H1 (cell line): ENCODE measurements at regions not wholly inside any gene's neighbourhood (a gene's known extent, or its start where the extent isn't known, plus 50 kb on each side); places are given as distances from the start of the nearest gene placed in this dataset.

Source experiments
- CTCF ChIA-PET: fragments of 300-600 bp; sonication (Branson Sonifier 250); formaldehyde crosslinking; loops from one replicate; lab custom pipeline; 2021; ENCODE audit not compliant: partially characterized antibody; lab: Charles Lee
- POLR2A ChIA-PET: fragments of 300-600 bp; sonication (Branson Sonifier 250); formaldehyde crosslinking; loops from one replicate; lab custom pipeline; 2021; ENCODE audit warnings: inconsistent platforms; ENCODE audit not compliant: partially characterized antibody; lab: Charles Lee
- DNase-seq, 2 experiments: peaks; one replicate each; pipeline versions ENCODE4 v3.0.0 to v3.0.0-alpha.2; 2010 to 2022; ENCODE audit warnings: low spot score in 2 of 2, low read depth in 1 of 2, mixed read lengths in 1 of 2
- FAIRE-seq: peaks from 2 replicates; lab custom pipeline; 2011; peaks lifted over from hg19 to GRCh38; lab: Jason Lieb, UNC
- H2AFZ ChIP-seq: 2 replicates; pipeline ENCODE4 v1.8.1; 2012; ENCODE audit warnings: low read length, inconsistent platforms
- H2AK5ac ChIP-seq: 2 replicates; pipeline ENCODE4 v1.6.1; 2013; ENCODE audit warnings: low read depth, low read length
- H2BK120ac ChIP-seq: replicated peaks from 2 replicates; pipeline ENCODE3; 2013; ENCODE audit warnings: low read depth, low read length, inconsistent platforms
- H2BK12ac ChIP-seq: 2 replicates; pipeline ENCODE4 v1.6.1; 2013; ENCODE audit warnings: low read depth, low read length
- H2BK15ac ChIP-seq: 2 replicates; pipeline ENCODE4 v1.6.1; 2013; ENCODE audit warnings: low read length
- H2BK20ac ChIP-seq: 2 replicates; pipeline ENCODE4 v1.6.1; 2013; ENCODE audit warnings: low read length
- H2BK5ac ChIP-seq: 2 replicates; pipeline ENCODE4 v1.6.1; 2013; ENCODE audit warnings: low read depth, low read length
- H3K14ac ChIP-seq: 2 replicates; pipeline ENCODE4 v1.6.1; 2013; ENCODE audit warnings: inconsistent platforms; ENCODE audit not compliant: insufficient read length
- H3K18ac ChIP-seq: 2 replicates; pipeline ENCODE4 v1.6.1; 2013; ENCODE audit warnings: low read length; ENCODE audit errors: extremely low read depth
- H3K23ac ChIP-seq: 2 replicates; pipeline ENCODE4 v1.6.1; 2013; ENCODE audit warnings: inconsistent platforms; ENCODE audit not compliant: insufficient read length
- H3K23me2 ChIP-seq: 2 replicates; pipeline ENCODE4 v1.6.1; 2013; ENCODE audit warnings: low read depth, low read length
- H3K27ac ChIP-seq: 2 replicates; pipeline ENCODE4 v1.6.1; 2011; ENCODE audit warnings: low read depth, low read length, inconsistent platforms
- H3K27me3 ChIP-seq, 4 experiments: replicated peaks in 1 of 4; 1 replicate in 1 of 4; 2 replicates in 3 of 4; pipeline versions ENCODE4 v1.6.1 to v1.8.1; 2011 to 2013; ENCODE audit warnings: low read length in 3 of 4, mild to moderate bottlenecking in 3 of 4, inconsistent platforms in 2 of 4, mixed read lengths in 2 of 4, moderate library complexity in 1 of 4; ENCODE audit not compliant: control insufficient read depth in 3 of 4, insufficient read depth in 3 of 4; ENCODE audit errors: extremely low read depth in 1 of 4
- H3K36me3 ChIP-seq, 4 experiments: 2 replicates each; pipeline versions ENCODE4 v1.6.1 to v1.8.1; 2011 to 2013; ENCODE audit warnings: mild to moderate bottlenecking in 4 of 4, low read length in 3 of 4, moderate library complexity in 2 of 4, control low read depth in 1 of 4, inconsistent platforms in 1 of 4; ENCODE audit not compliant: insufficient read depth in 4 of 4, control insufficient read depth in 2 of 4
- H3K4ac ChIP-seq: replicated peaks from 2 replicates; pipeline ENCODE3; 2013; ENCODE audit warnings: low read length, low read depth, mixed read lengths, inconsistent platforms; ENCODE audit not compliant: insufficient read length
- H3K4me1 ChIP-seq, 4 experiments: replicated peaks in 1 of 4; 1 replicate in 1 of 4; 2 replicates in 3 of 4; pipeline versions ENCODE4 v1.6.1 to v1.8.1; 2011 to 2013; ENCODE audit warnings: low read length in 3 of 4, inconsistent platforms in 2 of 4, mixed read lengths in 1 of 4; ENCODE audit not compliant: insufficient read depth in 4 of 4, control insufficient read depth in 3 of 4
- H3K4me2 ChIP-seq, 2 experiments: 2 replicates each; pipeline versions ENCODE4 v1.6.1 to v1.8.1; 2011 to 2013; ENCODE audit warnings: low read depth in 2 of 2, low read length in 2 of 2, control low read depth in 1 of 2, inconsistent platforms in 1 of 2, mild to moderate bottlenecking in 1 of 2; ENCODE audit not compliant: insufficient read depth in 1 of 2
- H3K4me3 ChIP-seq, 4 experiments: fragments of 200-600, 300-600 bp in 1 of 4; sonication (generic), shearing (Covaris generic), sonication (Bioruptor Twin) in 1 of 4; 2 replicates each; pipeline versions ENCODE4 v1.5.1 to v1.8.1; 2011 to 2016; ENCODE audit warnings: low read length in 4 of 4, low read depth in 3 of 4, control low read depth in 2 of 4, inconsistent platforms in 2 of 4, mild to moderate bottlenecking in 2 of 4, mixed read lengths in 1 of 4, moderate library complexity in 1 of 4; ENCODE audit not compliant: insufficient read depth in 2 of 4; ENCODE audit errors: extremely low read depth in 1 of 4
- H3K56ac ChIP-seq: replicated peaks from 2 replicates; pipeline ENCODE3; 2013; ENCODE audit warnings: low read depth, mild to moderate bottlenecking, mixed read lengths, low read length, inconsistent platforms; ENCODE audit not compliant: insufficient read length
- H3K79me1 ChIP-seq: 2 replicates; pipeline ENCODE4 v1.6.1; 2013; ENCODE audit warnings: low read depth, low read length, control low read depth
- H3K79me2 ChIP-seq, 2 experiments: 2 replicates each; pipeline versions ENCODE4 v1.6.1 to v1.8.1; 2012 to 2013; ENCODE audit warnings: low read length in 2 of 2, mild to moderate bottlenecking in 2 of 2, inconsistent platforms in 1 of 2; ENCODE audit not compliant: insufficient read depth in 2 of 2, control insufficient read depth in 1 of 2
- H3K9ac ChIP-seq, 4 experiments: replicated peaks in 1 of 4; 1 replicate in 1 of 4; 2 replicates in 3 of 4; pipeline versions ENCODE4 v1.6.1 to v1.8.1; 2011 to 2013; ENCODE audit warnings: low read depth in 3 of 4, low read length in 3 of 4, control low read depth in 2 of 4, mild to moderate bottlenecking in 2 of 4, moderate library complexity in 2 of 4, inconsistent platforms in 1 of 4; ENCODE audit errors: extremely low read depth in 1 of 4
- H3K9me3 ChIP-seq, 2 experiments: 2 replicates each; pipeline versions ENCODE4 v1.6.1 to v1.8.1; 2012 to 2013; ENCODE audit warnings: mild to moderate bottlenecking in 2 of 2, moderate library complexity in 2 of 2, control low read depth in 1 of 2, inconsistent platforms in 1 of 2, low read depth in 1 of 2, low read length in 1 of 2, mixed read lengths in 1 of 2; ENCODE audit not compliant: insufficient read depth in 2 of 2
- H4K20me1 ChIP-seq, 2 experiments: replicated peaks in 1 of 2; 2 replicates each; pipeline versions ENCODE3 to v1.8.1; 2011 to 2013; ENCODE audit warnings: inconsistent platforms in 2 of 2, low read length in 2 of 2, mild to moderate bottlenecking in 1 of 2; ENCODE audit not compliant: insufficient read depth in 2 of 2, control insufficient read depth in 1 of 2
- H4K5ac ChIP-seq: 2 replicates; pipeline ENCODE4 v1.6.1; 2013; ENCODE audit warnings: low read length, low read depth, mixed read lengths, inconsistent platforms; ENCODE audit not compliant: insufficient read length
- H4K8ac ChIP-seq: 2 replicates; pipeline ENCODE4 v1.8.0; 2013; ENCODE audit warnings: mild to moderate bottlenecking, moderate library complexity, low read length, inconsistent platforms; ENCODE audit not compliant: insufficient read depth; ENCODE audit errors: extremely low read depth
- H4K91ac ChIP-seq: replicated peaks from 2 replicates; pipeline ENCODE3; 2013; ENCODE audit warnings: low read length, mixed read lengths, inconsistent platforms; ENCODE audit not compliant: insufficient read length
- BACH1 ChIP-seq: IDR thresholded peaks from 2 replicates; pipeline ENCODE4 v1.6.1; 2012; ENCODE audit warnings: low read length, improper control_type of control experiment
- CTCF ChIP-seq, 3 experiments: IDR thresholded peaks; 1 replicate in 2 of 3; 2 replicates in 1 of 3; pipeline versions ENCODE4 v1.5.1 to v1.6.1; 2011; ENCODE audit warnings: low read length in 3 of 3, mild to moderate bottlenecking in 3 of 3, inconsistent platforms in 2 of 3, low read depth in 1 of 3, moderate library complexity in 1 of 3; ENCODE audit not compliant: insufficient read depth in 1 of 3; ENCODE audit errors: control extremely low read depth in 1 of 3
- JUND ChIP-seq: IDR thresholded peaks from 2 replicates; pipeline ENCODE4 v1.6.1; 2011; ENCODE audit warnings: mild to moderate bottlenecking, improper control_type of control experiment, low read length
- NANOG ChIP-seq: IDR thresholded peaks from 2 replicates; pipeline ENCODE4 v1.6.1; 2011; ENCODE audit warnings: low read length, low read depth, mild to moderate bottlenecking, inconsistent platforms; ENCODE audit not compliant: insufficient read depth, poor library complexity, severe bottlenecking
- POLR2A ChIP-seq, 2 experiments: IDR thresholded peaks; 1 replicate in 1 of 2; 2 replicates in 1 of 2; pipeline ENCODE4 v1.6.1; 2011; ENCODE audit warnings: low read depth in 2 of 2, low read length in 2 of 2, mild to moderate bottlenecking in 2 of 2; ENCODE audit errors: control extremely low read depth in 1 of 2
- RAD21 ChIP-seq, 2 experiments: IDR thresholded peaks in 1 of 2; conservative IDR thresholded peaks in 1 of 2; 2 replicates each; pipeline ENCODE4 v1.6.1; 2011; ENCODE audit warnings: low read depth in 2 of 2, low read length in 2 of 2, improper control_type of control experiment in 1 of 2, inconsistent platforms in 1 of 2, mild to moderate bottlenecking in 1 of 2, moderate library complexity in 1 of 2
- RFX5 ChIP-seq: IDR thresholded peaks from 2 replicates; pipeline ENCODE4 v1.6.1; 2011; ENCODE audit warnings: low read depth, low read length, improper control_type of control experiment, borderline replicate concordance
- RNF2 ChIP-seq: fragments of 200-900, 300-1000 bp; sonication (generic); IDR thresholded peaks from 2 replicates; pipeline ENCODE4 v1.7.1; 2016; ENCODE audit warnings: borderline replicate concordance, low read depth, mild to moderate bottlenecking, antibody characterized with exemption, low read length; ENCODE audit not compliant: poor library complexity, severe bottlenecking; ENCODE audit errors: missing control alignments
- ZNF274 ChIP-seq: IDR thresholded peaks from 2 replicates; pipeline ENCODE4 v1.7.0; 2012; ENCODE audit warnings: low read length, borderline replicate concordance; ENCODE audit errors: extremely low read depth
- WGBS, 2 experiments: shearing (Covaris generic) in 1 of 2; methylation state at CpG; one replicate each; pipeline versions ENCODE4 v1.1.6 to v1.1.7; 2013 to 2015; ENCODE audit warnings: low lambda C conversion rate in 2 of 2, mixed read lengths in 2 of 2, inconsistent platforms in 1 of 2, low coverage in 1 of 2, missing lambda C conversion rate in 1 of 2; ENCODE audit not compliant: insufficient replicate concordance in 2 of 2, insufficient coverage in 1 of 2, insufficient read length in 1 of 2; ENCODE audit errors: extremely low coverage in 1 of 2, missing lambda C conversion rate in 1 of 2; 5-methylcytosine and 5-hydroxymethylcytosine counted together

GRCh38 chr9:18330401-18331309 lies 143.3 kb upstream of the ADAMTSL1 start:
- Histone ChIP-seq H3K36me3 (no peaks in the 10 kb centered on the region), H4K91ac (no peak overlapping the region), H2BK12ac (no peak overlapping the region), H3K4me1 (peaks cover 0 to 2% (median under 1%) of the 10 kb centered on the region in 4 experiments; a peak in 3 of 7 replicates), H3K79me1 (no peaks in the 10 kb centered on the region), H3K27ac (no peak overlapping the region), H3K56ac (no peak overlapping the region), H2BK15ac (no peak overlapping the region), H2BK120ac (no peak overlapping the region), H3K23ac (no peak overlapping the region), H3K9me3 (no peaks in the 10 kb centered on the region), H2AFZ (peak overlapping the region; percentile 25; the same call in 1 of the 2 replicates), H3K9ac (no peak overlapping the region), H3K27me3 (no peaks in the 10 kb centered on the region), H2BK20ac (no peak overlapping the region), H3K79me2 (no peaks in the 10 kb centered on the region), H3K18ac (no peak overlapping the region), H3K23me2 (no peaks in the 10 kb centered on the region), H3K4ac (no peak overlapping the region), H4K5ac (no peak overlapping the region), H3K14ac (no peak overlapping the region), H2BK5ac (no peak overlapping the region), H4K8ac (no peak overlapping the region), H2AK5ac (no peak overlapping the region), H3K4me2 (no peak overlapping the region), H4K20me1 (no peaks in the 10 kb centered on the region), H3K4me3 (no peak overlapping the region)
- no peak for FAIRE-seq
- 83% methylated on average over 4 of the region's 4 CpGs; no CpG with 5 or more reads in 1 of the 2 experiments for WGBS, 2 experiments
- CTCF ChIA-PET: interaction anchor here (1.0 kb wide), 1 partner anchor 107 kb away, joined by 4 read pairs; no protein-coding TSS in a partner anchor
- POLR2A ChIA-PET: no interaction called here
- DNase-seq: no peak
- TF ChIP-seq RNF2: no peak
- no peak for TF ChIP-seq CTCF (IDR thresholded peaks at IDR 0.05; ENCODE audit: control extremely low read depth in 1 of 3, insufficient read depth in 1 of 3, low read depth in 1 of 3, low read length in 3 of 3)
- TF ChIP-seq JUND: no peak
- no peak for TF ChIP-seq POLR2A (IDR thresholded peaks at IDR 0.05; ENCODE audit: control extremely low read depth in 1 of 2, low read depth in 2 of 2, low read length in 2 of 2)
- TF ChIP-seq RFX5: no peak
- TF ChIP-seq ZNF274: no peak
- TF ChIP-seq RAD21 (IDR thresholded peaks at IDR 0.05 in 1 of 2, conservative IDR thresholded peaks at IDR 0.05 in 1 of 2; ENCODE audit: low read depth in 2 of 2, low read length in 2 of 2): no peak
- no peak for TF ChIP-seq NANOG
- TF ChIP-seq BACH1: no peak
